ENCODE measurements at regions not wholly inside any gene's neighbourhood (a gene's known extent, or its start where the extent isn't known, plus 50 kb on each side); places are given as distances from the start of the nearest gene placed in this dataset.

DNA sequence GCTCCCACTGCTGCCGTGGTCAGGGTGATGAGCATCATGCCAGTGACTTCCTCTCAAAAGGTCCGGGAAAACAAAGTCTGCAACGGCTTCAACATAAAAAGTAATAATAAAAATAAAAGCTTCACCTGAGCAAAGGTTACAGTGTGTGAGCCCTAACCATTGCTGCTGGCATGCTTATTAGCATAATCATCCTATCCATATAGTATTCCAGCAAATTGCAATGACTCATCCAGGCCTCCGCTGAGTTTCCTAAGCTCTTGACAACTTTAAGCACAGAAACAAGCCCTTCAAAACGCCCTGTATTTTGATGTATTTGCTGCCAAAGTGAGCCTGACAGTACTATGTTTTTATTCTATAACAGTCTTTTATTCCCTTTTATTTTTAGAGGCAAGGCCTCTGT is 100.5 kb downstream of the AASDH start:
- DNase-seq = no peak

DNA sequence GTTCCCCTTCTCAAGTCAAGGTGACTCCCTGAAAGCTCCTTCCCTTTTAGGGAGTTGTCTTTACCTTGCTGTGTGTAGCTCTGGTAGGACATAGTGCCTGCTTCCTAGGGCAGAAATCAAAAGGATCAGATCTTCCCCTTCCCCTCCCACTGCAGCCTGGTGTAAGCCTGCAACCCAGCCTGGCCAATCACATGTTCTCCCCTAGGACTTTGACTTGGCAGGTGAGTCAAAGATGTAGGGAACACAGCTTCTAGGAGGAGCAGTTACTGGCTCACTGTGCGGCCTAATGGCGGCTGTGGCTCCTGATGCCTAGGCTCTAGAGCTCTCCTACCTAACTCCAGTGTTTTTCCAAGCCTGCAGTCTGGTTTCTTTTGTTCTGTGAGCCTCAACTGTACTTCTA is 103.9 kb downstream of the AASDH start:
- no peak for DNase-seq

DNA sequence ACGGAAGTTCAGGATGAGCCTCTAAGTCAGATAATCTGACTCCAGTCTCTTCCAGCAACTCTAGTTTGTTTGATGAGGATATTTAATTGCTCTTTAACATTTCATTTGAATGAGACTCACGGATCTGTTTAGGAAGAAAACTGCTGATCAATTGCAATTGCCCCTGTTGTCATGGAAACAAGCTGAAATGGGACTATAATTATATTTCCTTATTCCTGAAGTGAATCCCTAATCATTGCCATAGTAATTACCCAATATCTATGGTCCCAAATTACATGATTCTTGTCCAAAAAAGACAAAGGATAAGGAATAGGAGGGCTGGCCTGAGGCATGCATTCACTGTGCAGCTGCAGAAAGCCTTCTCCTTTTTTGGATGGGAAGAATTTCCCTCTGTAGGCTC is 105.3 kb downstream of the AASDH start:
- DNase-seq = no peak

DNA sequence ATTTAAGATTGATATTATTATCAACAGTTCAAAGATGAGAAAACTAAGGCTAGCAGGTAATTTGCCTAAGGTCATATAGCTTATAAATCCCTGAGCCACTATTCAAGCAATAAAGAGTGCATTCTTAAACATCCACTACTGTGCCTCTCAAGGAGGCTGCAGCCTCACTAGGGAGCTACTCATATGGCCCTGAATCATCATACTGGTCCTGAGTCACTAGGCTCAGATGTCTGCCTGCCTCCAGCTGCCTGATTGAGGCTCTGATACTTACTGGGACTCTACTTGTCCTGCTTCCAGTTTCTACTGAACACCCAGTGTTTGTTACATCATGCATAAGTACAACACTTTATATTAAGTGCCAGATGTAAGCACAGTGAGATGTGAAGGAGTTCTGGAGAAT is 110.7 kb downstream of the AASDH start:
- no peak for DNase-seq

DNA sequence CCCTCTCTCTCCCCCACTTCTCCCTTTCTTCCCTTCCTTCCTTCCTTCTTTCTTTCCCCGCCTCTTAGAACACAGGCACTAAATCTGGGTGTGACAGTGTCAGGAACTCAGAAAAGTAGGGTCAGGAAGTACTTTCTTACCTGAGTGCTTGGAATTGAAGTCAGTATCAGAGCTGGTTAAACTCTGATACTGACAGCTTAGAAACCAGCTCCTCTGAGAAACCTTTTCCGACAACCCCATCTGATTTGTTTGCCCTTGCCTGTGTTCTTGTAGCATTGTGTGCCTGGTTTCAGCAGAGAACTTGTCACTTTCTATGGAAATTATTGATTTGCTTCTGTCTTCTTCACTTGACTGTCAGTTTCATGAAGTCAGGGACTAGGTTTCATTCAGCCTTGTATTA is 113.9 kb downstream of the AASDH start:
- DNase-seq = no peak

DNA sequence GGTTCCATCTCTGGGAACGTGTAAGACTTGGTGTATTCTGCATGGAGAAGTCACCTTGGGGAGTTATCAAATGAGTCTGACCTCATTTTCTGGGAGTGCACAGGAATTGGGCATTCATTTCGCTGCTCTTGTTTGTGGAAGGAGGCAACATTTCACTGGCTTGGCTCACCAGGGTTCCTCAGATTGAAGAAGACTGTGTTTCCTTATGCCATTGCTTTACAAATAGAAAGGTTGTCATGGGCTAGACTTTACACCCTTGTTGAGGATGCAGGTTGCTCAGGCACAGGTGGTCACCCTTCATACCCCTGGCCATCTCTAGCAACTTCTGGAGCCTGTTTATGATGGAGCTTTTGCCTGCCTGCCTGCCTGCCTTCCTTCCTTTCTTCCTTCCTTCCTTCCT is 114.4 kb downstream of the AASDH start:
- DNase-seq = no peak

DNA sequence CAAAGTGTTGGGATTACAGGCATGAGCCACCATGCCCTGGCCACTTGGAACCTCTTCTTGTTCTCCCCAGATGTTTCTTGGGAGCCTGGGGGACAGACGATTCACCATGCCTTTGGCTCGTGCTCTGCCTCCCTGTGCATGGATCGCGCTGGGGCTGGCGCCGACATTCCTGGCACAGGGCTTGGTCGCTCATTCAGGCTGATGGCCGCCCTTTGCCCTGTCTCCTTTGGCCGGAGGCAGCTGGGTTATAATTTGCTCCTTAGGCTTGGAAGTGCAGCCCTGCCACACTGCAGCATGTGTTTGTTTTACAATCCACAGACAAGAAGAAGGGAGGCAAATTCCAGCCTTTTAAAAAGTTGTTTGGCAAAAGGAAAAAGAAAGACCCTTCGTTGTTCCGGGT is 115.3 kb downstream of the AASDH start:
- DNase-seq = no peak

DNA sequence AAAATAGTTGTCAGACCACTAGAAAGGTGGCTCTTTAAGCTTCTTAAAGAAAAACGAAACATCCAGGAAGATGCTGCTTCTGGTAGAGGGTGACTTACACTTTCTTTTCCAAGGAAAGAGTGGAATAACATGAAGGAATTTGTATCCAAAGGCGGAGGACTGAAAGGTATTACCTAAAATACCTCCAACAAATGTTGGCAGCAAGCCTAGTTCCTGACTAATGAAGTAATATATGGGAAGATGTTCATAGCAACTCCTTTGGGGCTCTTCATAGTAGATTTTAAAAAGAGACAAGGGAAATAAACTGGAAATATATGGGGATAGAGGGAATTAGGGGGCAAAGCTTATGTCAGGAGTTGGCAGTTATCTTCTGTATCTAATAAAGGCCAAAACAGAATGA is 116.2 kb downstream of the AASDH start:
- DNase-seq = no peak

DNA sequence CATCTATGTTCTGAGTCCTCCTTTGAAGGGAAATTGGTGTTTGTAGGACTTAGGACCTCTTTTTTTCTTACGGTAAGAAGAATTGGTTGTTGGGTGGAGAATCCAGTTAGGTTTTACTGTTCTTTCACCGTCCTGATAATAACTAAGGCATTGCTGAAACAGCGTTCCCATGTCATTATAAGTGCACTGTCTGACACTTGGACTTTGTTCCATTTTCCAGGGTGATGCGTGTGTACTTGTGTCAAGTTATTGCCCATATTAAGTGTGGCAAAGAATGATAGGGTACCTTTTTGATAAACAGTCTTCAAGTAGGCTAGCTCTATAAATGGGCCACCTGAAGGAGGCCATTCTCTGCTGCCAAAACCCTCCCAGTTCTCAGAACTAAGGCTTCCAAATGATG is 119.7 kb downstream of the AASDH start:
- no peak for DNase-seq

DNA sequence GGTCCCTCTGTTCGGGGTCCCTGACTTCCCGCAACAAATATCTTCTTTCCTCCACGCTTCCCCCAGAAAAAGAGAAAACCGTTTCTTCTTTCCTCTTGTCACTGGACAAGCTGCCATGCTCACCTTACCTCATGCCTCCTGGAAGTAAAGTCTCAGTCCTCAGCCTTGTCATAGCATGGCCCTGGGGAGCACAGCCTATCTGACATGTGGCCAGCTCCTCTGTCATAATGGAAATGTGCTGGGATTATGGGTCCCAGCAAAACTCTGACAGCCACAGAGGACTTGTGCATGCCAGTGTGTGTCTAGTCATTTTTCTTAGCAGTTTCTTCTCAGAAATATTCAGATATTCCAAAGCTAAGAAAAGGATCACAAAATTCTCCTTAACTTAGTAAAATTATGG is 122.4 kb downstream of the AASDH start:
- DNase-seq = no peak

DNA sequence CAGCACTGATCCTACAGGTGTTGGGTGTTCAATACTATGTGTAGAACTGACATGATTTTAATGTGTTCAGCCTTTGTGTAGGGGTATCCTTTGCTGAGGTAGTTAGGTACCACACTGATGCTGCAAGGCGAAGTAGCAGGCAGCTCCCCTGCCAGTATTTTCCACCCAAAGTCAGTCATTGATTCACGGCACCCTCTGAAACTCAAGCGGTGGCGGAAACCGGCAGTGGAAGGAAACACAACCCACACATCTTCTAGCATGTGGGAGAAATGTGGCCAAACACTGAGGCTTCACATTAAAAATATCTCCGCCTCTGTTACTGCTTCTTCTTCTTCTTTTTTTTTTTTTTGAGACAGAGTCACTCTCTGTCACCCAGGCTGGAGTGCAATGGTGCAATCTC is 126.3 kb downstream of the AASDH start:
- DNase-seq = peak; percentile 75

DNA sequence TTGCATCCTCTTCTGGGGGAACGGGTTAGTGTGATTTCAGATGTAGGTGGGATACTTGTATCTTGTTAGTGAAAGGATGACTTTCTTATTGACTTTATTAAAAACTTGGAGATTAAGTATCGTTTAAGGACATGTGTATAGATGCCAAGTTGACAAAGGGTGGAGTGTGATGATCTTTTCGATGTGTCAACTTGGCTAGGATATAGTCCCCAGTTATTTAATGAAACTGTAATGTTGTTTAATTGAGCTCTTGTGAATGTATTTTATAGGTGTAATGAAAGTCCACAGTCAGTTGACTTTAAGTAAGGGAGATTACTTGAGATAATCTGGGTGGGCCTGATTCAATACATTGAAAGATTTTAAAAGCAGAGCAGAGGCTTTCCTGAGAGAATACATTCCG is 127.0 kb downstream of the AASDH start:
- DNase-seq = no peak

DNA sequence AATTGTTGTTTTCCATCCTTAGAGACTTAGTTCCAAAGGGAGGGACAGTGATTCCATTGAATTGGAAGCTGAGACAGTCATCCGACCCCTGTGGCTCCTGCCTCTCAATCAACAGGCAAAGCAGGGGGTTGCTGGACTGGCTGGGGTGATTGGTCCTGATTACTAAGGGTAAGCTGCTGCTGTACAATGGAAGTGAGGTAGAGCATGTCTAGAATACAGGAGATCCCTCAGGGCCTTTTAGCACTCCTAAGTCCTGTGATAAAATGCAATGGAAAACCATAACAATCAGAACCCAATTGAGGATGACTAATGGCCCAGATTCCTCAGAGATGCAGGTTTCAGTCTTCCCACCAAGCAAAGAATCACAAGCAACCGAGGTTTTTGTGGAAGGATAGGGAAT is 127.6 kb downstream of the AASDH start:
- DNase-seq = no peak

DNA sequence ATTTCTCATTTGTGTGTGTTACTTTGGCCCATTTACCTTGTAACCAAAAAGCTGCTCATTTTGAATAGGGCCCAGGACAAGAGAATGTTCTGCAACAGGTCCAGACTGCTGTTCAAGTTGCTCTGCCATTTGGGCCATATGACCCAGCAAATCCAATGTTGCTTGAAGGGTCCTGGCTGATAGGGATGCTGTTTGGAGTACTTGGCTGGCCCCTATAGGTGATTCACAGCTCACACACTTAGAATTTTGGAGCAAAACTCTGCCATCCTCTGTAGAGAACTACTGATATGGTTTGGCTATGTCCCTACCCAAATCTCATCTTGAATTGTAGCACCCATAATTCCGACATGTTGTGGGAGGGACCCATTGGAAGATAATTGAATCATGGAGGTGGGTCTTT is 131.5 kb downstream of the AASDH start:
- no peak for DNase-seq

DNA sequence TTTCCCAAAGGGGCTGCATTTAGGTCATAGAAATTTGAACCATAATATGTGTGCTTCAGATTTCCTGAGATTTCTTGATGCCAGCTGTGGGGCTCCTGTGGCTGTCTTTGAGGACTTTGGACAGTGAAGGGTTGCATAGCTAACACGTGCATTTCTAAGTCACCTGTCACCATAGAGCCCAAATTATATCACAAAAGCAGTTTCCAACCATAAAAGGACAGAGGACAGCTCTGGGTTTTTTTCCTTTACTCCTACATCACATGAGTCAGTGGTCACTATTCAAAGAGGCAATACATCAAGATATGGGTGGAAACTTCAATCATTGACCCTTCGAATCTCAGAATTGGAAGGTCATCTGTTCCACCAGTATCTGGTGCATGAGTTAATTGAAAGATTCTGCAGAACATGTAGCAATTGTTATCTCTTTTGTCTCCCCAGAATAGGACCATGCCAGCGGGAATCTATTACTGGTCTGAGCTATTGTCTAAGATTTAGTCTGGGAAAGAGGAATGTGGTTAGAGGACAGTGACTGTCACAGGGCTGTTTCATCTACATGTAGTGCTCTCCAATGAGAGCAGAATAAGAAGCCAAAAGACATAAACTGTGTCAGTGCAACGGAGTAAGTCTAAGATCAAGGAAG is 133.5 kb downstream of the AASDH start:
- DNase-seq = no peak

DNA sequence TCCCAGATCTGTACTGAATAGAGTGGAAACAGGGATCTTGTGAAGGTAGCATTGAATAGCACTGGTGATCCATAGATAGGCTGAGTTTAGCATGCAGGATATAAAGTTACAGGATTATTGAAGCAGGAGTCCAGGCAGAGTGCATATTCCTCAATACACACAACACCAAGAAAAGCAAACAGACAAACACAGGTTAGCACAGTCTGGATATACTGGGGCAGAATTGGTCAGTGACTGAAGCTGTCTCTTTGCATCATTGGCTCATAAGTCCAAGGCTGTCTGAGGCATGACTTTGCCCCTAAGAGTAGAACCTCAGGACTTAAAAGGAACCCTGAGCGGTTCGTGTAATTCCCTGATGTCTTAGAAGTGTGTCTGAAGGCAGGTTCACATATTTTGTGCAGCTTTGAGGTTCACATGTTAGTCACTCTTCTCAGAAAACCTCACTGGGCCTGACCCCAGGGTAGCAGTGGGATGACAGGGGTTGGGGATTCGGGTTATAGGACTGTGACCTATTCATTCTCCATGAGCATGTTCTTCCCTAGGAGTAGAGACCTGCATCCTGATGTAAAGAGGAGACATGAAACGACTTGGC is 134.6 kb downstream of the AASDH start:
- no peak for DNase-seq

DNA sequence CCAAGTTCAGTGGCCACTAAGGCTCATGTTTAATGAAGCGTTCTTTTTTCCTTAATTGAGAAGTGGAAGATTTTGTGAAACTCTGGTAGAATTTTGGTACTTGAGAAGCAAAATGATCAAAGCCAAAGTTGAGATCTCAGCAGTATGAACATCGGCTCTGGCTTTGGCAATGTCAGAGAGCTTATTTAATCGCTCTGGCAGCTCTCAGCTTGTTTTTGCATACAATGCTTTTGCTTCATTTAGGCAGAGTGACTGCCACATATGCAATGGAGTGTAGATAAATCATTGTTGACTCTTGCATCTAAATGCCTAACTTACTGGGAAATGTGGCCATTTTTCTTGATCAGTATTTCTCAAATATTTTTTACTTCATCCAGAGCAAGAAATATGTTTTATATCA is 135.7 kb downstream of the AASDH start:
- DNase-seq = no peak

DNA sequence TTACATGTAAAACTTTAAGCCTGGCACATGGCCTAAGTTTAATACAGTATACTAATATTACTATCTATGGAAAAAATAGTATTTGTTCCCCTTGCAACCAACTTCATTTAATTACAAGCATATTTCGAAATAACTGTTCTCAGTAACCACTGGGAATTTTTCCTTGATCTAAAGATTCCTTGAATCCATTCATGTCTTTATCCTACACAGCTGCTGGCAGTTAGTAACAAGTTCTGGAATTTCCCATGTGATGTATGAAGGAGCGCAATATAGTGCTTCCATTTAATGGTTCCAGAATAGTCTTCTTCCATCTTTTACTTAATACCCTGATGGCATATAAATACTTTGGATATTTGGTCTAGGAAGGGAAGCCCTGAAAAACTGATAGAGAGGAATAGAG is 136.5 kb downstream of the AASDH start:
- DNase-seq = no peak

DNA sequence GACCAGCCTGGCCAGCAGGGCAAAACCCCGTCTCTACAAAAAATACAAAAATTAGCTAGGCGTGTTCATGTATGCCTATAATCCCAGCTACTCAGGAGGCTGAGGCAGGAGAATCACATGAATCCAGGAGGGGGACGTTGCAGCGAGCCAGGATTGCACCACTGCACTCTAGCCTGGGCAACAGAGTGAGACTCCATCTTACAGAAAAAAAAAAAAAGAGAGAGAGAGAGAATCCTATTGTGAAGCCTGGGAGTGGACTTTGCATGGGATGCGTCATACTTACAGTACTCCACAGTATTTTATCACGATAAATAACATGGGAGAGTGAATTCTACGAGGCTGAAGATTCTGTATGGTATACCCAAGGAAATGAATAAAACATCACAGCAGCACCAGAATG is 139.6 kb downstream of the AASDH start:
- DNase-seq = no peak

DNA sequence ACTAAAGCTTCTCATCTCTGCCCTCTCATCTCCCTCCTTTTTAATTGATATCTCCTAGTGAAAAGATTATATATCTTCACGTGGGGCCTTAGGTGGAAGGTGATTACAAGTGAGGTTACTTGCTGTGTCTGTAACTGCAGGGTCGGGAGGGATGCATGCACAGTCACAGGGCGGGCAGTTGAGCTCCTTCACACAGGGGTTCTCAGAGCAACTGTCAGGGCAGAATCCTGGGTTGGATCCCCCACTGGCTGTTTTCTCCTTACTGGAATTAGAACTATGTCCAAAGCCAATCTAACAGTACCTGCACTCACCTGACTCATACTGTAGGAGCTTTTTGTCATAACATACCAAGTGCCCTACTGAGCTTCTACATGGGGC is 141.1 kb downstream of the AASDH start:
- DNase-seq = no peak

DNA sequence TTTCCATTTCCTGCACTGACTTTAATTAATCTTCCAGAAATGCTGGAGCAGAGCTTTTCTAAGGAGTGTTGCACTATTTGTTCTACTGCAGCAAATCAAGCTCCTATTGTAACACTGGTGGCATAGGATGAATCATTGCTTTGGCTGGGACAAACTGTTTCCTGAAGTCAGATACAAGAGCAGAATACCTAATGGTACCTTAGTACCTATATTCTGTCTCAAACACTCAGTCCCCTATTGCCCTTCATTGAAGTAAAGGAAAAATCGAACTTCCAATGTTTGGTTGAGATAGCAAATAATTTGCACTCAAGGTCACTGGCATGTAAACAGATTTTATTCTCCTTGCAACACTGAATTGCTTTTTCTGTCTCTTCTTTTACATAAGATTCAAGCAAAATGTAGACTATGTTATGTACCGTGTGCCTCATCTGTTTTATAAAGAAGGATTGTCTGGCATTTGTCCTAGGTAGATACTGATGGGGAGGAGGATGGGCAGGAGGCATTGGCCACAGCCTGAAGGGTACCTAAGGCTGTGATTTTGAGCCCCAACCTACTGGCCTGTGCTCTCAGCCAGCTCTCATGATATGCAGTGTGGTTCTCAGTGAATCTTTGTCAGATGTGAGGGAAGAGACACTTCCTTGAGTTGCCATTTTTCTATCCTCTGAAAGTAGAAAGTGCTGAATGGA is 141.6 kb downstream of the AASDH start:
- no peak for DNase-seq

DNA sequence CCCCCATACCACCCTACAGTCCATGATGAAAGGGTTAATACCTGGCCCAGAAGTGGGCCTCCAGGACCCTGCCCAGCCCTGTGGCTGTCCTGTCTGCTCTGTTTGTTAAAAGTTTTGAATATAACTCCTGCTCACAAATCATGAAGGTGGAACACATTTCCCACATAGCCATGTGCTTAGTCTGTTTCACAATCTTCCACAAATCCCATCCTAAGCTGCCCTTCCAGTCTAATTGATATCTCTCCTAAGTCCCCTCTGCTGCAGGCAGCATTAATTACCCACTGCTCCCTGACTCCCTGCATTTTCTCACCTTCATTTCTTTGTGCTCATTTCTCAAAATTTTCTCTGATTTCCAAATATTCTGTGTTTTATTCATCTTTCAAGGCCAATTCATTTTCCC is 142.6 kb downstream of the AASDH start:
- DNase-seq = no peak

DNA sequence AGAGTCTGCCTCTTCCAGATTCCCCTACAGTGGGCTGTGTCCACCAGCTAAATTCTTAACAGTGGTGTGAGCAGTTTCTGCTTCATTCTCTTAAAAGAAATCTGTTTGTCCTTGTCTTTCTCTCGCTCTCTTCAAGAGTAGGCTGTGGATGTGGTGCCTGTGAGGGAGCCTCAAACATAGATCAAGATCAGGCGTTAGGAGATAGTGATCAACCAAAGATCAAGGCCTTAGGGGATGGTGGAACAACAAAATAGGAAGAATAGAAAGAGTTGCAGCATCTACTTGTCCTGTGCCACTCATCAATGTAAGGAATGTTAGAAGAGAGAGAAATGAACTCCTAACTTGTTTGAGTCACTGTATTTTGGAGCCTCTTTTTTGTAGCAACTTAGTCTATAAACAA is 144.2 kb downstream of the AASDH start:
- no peak for DNase-seq

DNA sequence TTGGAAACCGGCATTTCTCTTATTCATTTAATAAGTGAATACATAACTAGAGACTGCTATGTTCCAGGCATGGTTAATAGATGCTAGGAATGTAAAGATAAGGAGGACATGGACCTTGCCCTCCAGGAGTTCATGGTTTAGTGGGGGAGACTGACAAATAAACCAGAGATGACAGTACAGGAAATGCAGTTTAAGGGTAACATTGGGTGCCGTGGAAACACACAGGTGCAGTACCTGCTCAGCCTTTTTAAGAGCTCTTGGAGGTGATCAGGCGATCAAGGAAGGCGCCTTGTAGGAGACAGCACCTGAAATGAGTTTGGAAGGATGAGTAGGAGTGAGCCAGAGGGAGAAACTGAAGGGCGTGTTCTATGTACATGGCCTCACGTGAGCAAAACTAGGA is 145.8 kb downstream of the AASDH start:
- DNase-seq = no peak
